Mammary epithelial cell (primary cell): ENCODE measurements at regions not wholly inside any gene's neighbourhood (a gene's known extent, or its start where the extent isn't known, plus 50 kb on each side); places are given as distances from the start of the nearest gene placed in this dataset.

Experiments
- CTCF ChIP-seq, 2 donors: IDR thresholded peaks in 1 of 2; conservative IDR thresholded peaks in 1 of 2; 2 replicates each; pipeline ENCODE4 v1.5.1; 2011 to 2012; ENCODE audit warnings: inconsistent platforms in 2 of 2, low read length in 2 of 2, mild to moderate bottlenecking in 2 of 2, control low read depth in 1 of 2, low read depth in 1 of 2; ENCODE audit not compliant: insufficient read depth in 1 of 2; ENCODE audit errors: extremely low read depth in 1 of 2
- EZH2 ChIP-seq: IDR thresholded peaks from 2 replicates; pipeline ENCODE4 v1.6.1; 2012; ENCODE audit warnings: low read length, inconsistent platforms, borderline replicate concordance

- TF ChIP-seq CTCF (conservative IDR thresholded peaks at IDR 0.05 in 1 of 2, IDR thresholded peaks at IDR 0.05 in 1 of 2; ENCODE audit: extremely low read depth in 1 of 2, insufficient read depth in 1 of 2, low read depth in 1 of 2, low read length in 2 of 2) (no peak), EZH2 (no peak)
Observed at GRCh38 chr2:216803791-216804190, 56.1 kb downstream of the TNP1 start.
